ENCODE measurements at regions not wholly inside any gene's neighbourhood (a gene's known extent, or its start where the extent isn't known, plus 50 kb on each side); places are given as distances from the start of the nearest gene placed in this dataset.

DNA sequence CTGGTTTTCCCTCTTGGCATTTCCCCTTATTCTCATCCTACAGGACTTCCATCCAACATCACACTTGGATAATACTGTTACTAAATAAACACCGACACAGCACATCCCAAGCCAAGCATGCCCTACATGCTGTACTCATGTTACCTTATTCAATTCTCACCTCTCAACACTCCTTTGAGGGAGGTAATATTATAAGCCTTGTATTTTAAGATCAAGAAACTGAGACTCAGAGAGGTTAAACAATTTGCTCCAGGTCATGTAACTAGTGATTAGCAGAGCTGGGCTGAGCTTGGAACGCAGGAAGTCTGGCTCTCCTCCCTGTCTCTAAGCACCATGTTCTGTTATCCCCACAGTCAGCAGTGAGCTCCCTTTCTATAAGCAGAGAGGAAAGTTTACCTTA is 333.6 kb upstream of the IGFBP7 start:
- Histone ChIP-seq H3K4me3 (no peak overlapping the region), H3K9me3 (no peaks in the 10 kb centered on the region), H3K36me3 (ENCODE audit: low read depth) (no peaks in the 10 kb centered on the region), H3K4me1 (ENCODE audit: low read depth) (no peaks in the 10 kb centered on the region)
- no peak for DNase-seq
- intact Hi-C loops (cut with DNase I, micrococcal nuclease): no loop called here
- TF ChIP-seq, protein P1, sequence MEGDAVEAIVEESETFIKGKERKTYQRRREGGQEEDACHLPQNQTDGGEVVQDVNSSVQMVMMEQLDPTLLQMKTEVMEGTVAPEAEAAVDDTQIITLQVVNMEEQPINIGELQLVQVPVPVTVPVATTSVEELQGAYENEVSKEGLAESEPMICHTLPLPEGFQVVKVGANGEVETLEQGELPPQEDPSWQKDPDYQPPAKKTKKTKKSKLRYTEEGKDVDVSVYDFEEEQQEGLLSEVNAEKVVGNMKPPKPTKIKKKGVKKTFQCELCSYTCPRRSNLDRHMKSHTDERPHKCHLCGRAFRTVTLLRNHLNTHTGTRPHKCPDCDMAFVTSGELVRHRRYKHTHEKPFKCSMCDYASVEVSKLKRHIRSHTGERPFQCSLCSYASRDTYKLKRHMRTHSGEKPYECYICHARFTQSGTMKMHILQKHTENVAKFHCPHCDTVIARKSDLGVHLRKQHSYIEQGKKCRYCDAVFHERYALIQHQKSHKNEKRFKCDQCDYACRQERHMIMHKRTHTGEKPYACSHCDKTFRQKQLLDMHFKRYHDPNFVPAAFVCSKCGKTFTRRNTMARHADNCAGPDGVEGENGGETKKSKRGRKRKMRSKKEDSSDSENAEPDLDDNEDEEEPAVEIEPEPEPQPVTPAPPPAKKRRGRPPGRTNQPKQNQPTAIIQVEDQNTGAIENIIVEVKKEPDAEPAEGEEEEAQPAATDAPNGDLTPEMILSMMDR (IDR thresholded peaks at IDR 0.05): no peak
- ATAC-seq: no peak

DNA sequence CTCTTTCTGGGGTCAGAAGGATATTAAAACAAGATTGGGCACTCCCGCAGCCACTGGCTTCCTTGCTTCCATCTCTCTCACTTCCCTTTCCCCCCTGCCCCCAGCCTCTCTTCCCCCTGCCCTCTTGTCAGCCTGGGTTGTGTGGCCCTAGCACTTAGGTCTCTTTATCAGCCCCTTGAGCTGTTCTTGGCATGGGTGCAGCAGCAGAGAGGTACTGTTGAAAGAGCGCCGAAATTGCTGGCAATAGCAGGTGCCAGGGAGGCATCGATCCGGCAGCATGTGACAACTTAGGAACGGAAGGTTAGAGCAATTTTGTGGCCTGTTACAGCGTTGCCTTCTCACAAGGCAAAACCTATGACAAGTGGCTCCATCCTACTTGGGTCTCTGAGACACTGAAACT is 333.1 kb upstream of the IGFBP7 start:
- intact Hi-C loops (cut with DNase I, micrococcal nuclease): no loop called here
- ATAC-seq (no peak), DNase-seq (no peak)
- Histone ChIP-seq H3K4me3 (no peak overlapping the region), H3K36me3 (ENCODE audit: low read depth) (no peaks in the 10 kb centered on the region), H3K9me3 (no peaks in the 10 kb centered on the region), H3K4me1 (ENCODE audit: low read depth) (no peaks in the 10 kb centered on the region)
- TF ChIP-seq, protein P1 (IDR thresholded peaks at IDR 0.05): no peak

DNA sequence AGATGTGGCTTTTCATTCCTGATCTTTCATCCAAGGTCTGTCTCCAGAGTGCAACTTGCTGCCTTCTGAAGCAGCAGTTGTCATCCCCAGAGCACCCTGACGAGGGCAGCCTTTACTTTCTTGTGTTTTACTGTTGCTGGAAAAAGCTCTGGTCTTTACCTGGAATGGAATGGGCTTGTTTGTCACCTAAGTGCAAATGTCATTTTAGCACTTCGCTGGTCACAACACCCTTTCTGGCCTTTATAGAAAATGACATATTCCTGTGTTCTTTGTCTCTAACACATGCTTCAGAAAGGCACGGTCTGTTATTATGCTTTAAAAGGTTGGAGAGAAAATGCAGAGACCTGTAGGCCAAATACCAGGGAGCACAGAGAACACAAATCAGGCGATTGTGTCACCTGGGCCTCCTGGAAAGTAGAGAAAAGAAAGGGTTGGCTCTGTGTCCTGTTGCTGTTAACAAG is 332.7 kb upstream of the IGFBP7 start:
- ATAC-seq (peak; percentile 48), DNase-seq (peak in 2 of 3 donors; percentile 52 to 72)
- Histone ChIP-seq H3K9me3 (no peaks in the 10 kb centered on the region), H3K4me1 (ENCODE audit: low read depth) (no peaks in the 10 kb centered on the region), H3K4me3 (no peak overlapping the region), H3K36me3 (ENCODE audit: low read depth) (no peaks in the 10 kb centered on the region)
- TF ChIP-seq, protein P1 (IDR thresholded peaks at IDR 0.05): peak; percentile 51
- intact Hi-C loops (cut with DNase I, micrococcal nuclease): no loop called here

DNA sequence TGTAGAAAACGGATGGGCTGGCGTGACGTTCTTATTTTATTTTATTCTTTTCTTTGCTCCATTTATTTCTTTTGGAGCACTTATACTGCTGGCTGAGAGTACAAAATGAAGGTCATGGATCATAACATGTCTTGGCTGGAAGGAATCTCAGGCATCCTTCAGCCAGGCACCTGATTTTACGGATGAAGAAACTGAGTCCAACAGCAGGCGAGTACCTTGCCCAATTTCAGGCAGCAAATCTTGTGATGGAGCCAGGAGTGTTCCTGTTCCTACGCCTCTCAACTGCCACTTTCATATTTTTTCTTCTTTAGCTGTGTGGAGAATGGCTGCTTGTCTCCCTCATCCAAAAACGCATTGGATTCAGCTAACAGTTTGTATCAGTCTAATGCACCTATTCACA is 332.1 kb upstream of the IGFBP7 start:
- DNase-seq (no peak), ATAC-seq (no peak)
- TF ChIP-seq, protein P1 (IDR thresholded peaks at IDR 0.05): no peak
- Histone ChIP-seq H3K4me1 (ENCODE audit: low read depth) (no peaks in the 10 kb centered on the region), H3K4me3 (no peak overlapping the region), H3K9me3 (no peaks in the 10 kb centered on the region), H3K36me3 (ENCODE audit: low read depth) (no peaks in the 10 kb centered on the region)
- intact Hi-C loops (cut with DNase I, micrococcal nuclease): no loop called here

DNA sequence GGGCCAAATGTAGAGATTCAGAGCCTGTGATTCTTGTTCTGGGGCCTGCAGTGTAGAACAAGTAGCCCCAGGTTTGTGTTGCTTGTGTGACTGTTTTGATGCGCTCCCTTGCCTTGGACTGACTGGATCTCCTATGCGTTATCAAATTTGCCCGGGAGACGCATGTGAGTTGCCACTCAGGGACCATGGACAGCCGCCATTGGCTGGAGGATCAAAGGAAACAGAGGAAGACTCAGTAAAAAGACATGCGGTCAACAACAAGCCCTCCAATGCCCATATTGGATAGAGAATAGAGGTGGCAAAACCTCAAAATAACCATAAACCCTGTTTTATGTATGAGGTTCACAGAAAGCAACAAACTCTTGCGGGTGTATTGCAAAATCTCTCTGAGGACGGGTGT is 327.5 kb upstream of the IGFBP7 start:
- Histone ChIP-seq H3K36me3 (ENCODE audit: low read depth) (no peaks in the 10 kb centered on the region), H3K4me1 (ENCODE audit: low read depth) (no peaks in the 10 kb centered on the region), H3K4me3 (no peak overlapping the region), H3K9me3 (no peaks in the 10 kb centered on the region)
- intact Hi-C loops (cut with DNase I, micrococcal nuclease): no loop called here
- TF ChIP-seq, protein P1 (IDR thresholded peaks at IDR 0.05): no peak
- ATAC-seq (no peak), DNase-seq (no peak)

DNA sequence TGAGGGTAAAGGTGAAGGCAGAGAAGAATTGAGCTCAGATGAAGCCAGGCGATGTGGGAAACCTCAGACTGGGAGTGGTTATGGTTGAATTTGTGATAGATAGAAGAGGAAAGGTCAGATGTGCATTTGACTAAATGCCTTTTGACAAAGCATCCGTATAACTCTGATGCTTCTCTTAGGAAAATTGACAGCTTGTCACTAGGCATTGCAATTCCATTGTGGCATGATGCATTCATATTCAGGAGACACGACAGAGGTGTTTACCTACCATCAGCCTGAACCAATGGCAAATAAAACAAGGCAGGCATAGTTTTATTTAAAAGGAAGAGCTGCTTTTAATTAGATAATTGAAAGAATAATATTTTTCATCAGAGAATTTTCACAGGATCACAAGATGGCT is 325.1 kb upstream of the IGFBP7 start:
- no peak for DNase-seq
- Histone ChIP-seq H3K36me3 (ENCODE audit: low read depth) (no peaks in the 10 kb centered on the region), H3K4me1 (ENCODE audit: low read depth) (no peaks in the 10 kb centered on the region), H3K4me3 (no peak overlapping the region), H3K9me3 (no peaks in the 10 kb centered on the region)
- no peak for ATAC-seq
- intact Hi-C loops (cut with DNase I, micrococcal nuclease): no loop called here
- TF ChIP-seq, protein P1 (IDR thresholded peaks at IDR 0.05): no peak

All from mucosa of descending colon (tissue), 3 donors.